Panc1 (cell line): ENCODE measurements at regions not wholly inside any gene's neighbourhood (a gene's known extent, or its start where the extent isn't known, plus 50 kb on each side); places are given as distances from the start of the nearest gene placed in this dataset.

Experiments used
- ATAC-seq: fragments of 200-7000 bp; cut with Tn5 transposase; 2 replicates; pipeline ENCODE4 v1.9.1; 2020; ENCODE audit warnings: mild to moderate bottlenecking, moderate library complexity
- BruUV-seq: library from RNA; stranded (reverse); fragments of 400-500 nt; replicated peaks from 2 replicates; lab custom pipeline; 2021; lab: Mats Ljungman, UMichigan
- CTCF ChIA-PET: fragments of 300-600 bp; sonication (Branson Sonifier 250); formaldehyde crosslinking; loops from one replicate; lab custom pipeline; 2022; ENCODE audit warnings: antibody characterized with exemption; lab: Charles Lee
- POLR2A ChIA-PET: fragments of 300-600 bp; sonication (Branson Sonifier 250); formaldehyde crosslinking; loops from one replicate; lab custom pipeline; 2022; ENCODE audit warnings: antibody characterized with exemption; lab: Charles Lee
- DNase-seq: peaks from one replicate; pipeline ENCODE4 v3.0.0-alpha.2; 2010; ENCODE audit warnings: low read depth, low spot score
- H3K27ac ChIP-seq: 2 replicates; pipeline ENCODE4 v1.5.1; 2011; ENCODE audit warnings: mild to moderate bottlenecking, low read length, inconsistent platforms
- H3K27me3 ChIP-seq: fragments of 200-500 bp; sonication (Bioruptor generic); 2 replicates; pipeline ENCODE4 v1.6.0; 2014; ENCODE audit warnings: low read length, inconsistent platforms; ENCODE audit not compliant: control insufficient read depth, insufficient read depth
- H3K36me3 ChIP-seq: fragments of 200-500 bp; sonication (Bioruptor generic); 2 replicates; pipeline ENCODE4 v1.5.1; 2014; ENCODE audit warnings: inconsistent platforms, mild to moderate bottlenecking, low read length, moderate library complexity; ENCODE audit not compliant: control insufficient read depth, insufficient read depth
- H3K4me1 ChIP-seq: 2 replicates; pipeline ENCODE4 v1.5.1; 2011; ENCODE audit warnings: inconsistent platforms, mild to moderate bottlenecking, low read length, moderate library complexity; ENCODE audit not compliant: control insufficient read depth, insufficient read depth
- H3K4me3 ChIP-seq, 2 experiments: 2 replicates each; pipeline ENCODE4 v1.5.1; 2011 to 2012; ENCODE audit warnings: low read depth in 2 of 2, low read length in 2 of 2, mild to moderate bottlenecking in 2 of 2, inconsistent platforms in 1 of 2, moderate library complexity in 1 of 2
- H3K9me3 ChIP-seq: fragments of 200-500 bp; sonication (Bioruptor generic); 2 replicates; pipeline ENCODE4 v1.5.1; 2014; ENCODE audit warnings: low read depth, mild to moderate bottlenecking, inconsistent platforms, low read length, moderate library complexity; ENCODE audit not compliant: control insufficient read depth, insufficient read depth
- POLR2AphosphoS5 ChIP-seq: IDR thresholded peaks from 2 replicates; pipeline ENCODE4 v1.6.1; 2012; ENCODE audit warnings: mild to moderate bottlenecking, low read depth, low read length, moderate library complexity
- SIN3A ChIP-seq: IDR thresholded peaks from 2 replicates; pipeline ENCODE4 v1.6.1; 2012; ENCODE audit warnings: low read depth, mild to moderate bottlenecking, low read length, moderate library complexity, borderline replicate concordance; ENCODE audit not compliant: insufficient read depth
- TCF7L2 ChIP-seq: IDR thresholded peaks from 2 replicates; pipeline ENCODE4 v1.6.1; 2011; ENCODE audit warnings: mild to moderate bottlenecking, low read depth, low read length, inconsistent platforms
- in situ Hi-C: cut with HindIII; loops from 2 replicates; pipeline ENCODE4 v1.10.0; 2016; ENCODE audit warnings: low sequenced_read_pairs, low pct_unique_long_range_greater_than_20kb
- intact Hi-C: fragments of 100-400 bp; cut with micrococcal nuclease; formaldehyde crosslinking; loops from one replicate; pipeline ENCODE4 v1.10.0; 2022; ENCODE audit not compliant: unreplicated experiment
- TF ChIP-seq, protein P1 (sequence below), 2 experiments: IDR thresholded peaks; 2 replicates each; pipeline ENCODE4 v1.6.1; 2011 to 2012; ENCODE audit warnings: low read depth in 2 of 2, control low read depth in 1 of 2, low read length in 1 of 2, mild to moderate bottlenecking in 1 of 2, moderate library complexity in 1 of 2; ENCODE audit not compliant: insufficient read depth in 1 of 2
- TF ChIP-seq, protein P2 (sequence below): fragments of 450-650 bp; IDR thresholded peaks from 2 replicates; pipeline ENCODE4 v1.5.1; 2017; ENCODE audit warnings: mild to moderate bottlenecking

DNA sequence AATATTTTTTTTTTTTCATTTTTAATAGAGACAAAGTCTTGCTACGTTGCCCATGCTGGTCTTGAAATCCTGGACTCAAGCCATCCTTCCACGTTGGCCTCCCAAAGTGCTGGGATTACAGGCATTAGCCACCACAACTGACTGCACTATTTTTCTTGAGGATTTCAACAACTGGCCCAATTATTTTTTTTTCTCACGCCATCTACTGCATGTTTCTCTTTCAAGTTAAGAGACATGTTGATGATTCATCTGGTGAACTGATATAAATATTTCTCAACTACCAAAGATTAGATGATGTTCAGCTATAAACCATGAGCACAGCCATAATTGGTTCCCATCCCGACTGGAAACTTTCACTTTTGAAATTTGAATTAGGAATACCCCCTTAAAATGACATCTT lies 688.4 kb upstream of the SYT4 start:
- intact Hi-C loops (no loop called here), in situ Hi-C loops (no loop called here)
- POLR2A ChIA-PET, result no interaction called here
- no TSS peak for BruUV-seq
- Histone ChIP-seq H3K9me3 (no peaks in the 10 kb centered on the region), H3K27ac (no peak overlapping the region), H3K27me3 (no peaks in the 10 kb centered on the region), H3K4me1 (no peaks in the 10 kb centered on the region), H3K4me3 (no peak overlapping the region), H3K36me3 (no peaks in the 10 kb centered on the region)
- ATAC-seq (no peak), DNase-seq (no peak)
- CTCF ChIA-PET, result no interaction called here
- TF ChIP-seq, protein P1, sequence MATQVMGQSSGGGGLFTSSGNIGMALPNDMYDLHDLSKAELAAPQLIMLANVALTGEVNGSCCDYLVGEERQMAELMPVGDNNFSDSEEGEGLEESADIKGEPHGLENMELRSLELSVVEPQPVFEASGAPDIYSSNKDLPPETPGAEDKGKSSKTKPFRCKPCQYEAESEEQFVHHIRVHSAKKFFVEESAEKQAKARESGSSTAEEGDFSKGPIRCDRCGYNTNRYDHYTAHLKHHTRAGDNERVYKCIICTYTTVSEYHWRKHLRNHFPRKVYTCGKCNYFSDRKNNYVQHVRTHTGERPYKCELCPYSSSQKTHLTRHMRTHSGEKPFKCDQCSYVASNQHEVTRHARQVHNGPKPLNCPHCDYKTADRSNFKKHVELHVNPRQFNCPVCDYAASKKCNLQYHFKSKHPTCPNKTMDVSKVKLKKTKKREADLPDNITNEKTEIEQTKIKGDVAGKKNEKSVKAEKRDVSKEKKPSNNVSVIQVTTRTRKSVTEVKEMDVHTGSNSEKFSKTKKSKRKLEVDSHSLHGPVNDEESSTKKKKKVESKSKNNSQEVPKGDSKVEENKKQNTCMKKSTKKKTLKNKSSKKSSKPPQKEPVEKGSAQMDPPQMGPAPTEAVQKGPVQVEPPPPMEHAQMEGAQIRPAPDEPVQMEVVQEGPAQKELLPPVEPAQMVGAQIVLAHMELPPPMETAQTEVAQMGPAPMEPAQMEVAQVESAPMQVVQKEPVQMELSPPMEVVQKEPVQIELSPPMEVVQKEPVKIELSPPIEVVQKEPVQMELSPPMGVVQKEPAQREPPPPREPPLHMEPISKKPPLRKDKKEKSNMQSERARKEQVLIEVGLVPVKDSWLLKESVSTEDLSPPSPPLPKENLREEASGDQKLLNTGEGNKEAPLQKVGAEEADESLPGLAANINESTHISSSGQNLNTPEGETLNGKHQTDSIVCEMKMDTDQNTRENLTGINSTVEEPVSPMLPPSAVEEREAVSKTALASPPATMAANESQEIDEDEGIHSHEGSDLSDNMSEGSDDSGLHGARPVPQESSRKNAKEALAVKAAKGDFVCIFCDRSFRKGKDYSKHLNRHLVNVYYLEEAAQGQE (IDR thresholded peaks at IDR 0.05; ENCODE audit: insufficient read depth in 1 of 2, low read depth in 2 of 2, low read length in 1 of 2), result no peak
- no peak for TF ChIP-seq SIN3A

DNA sequence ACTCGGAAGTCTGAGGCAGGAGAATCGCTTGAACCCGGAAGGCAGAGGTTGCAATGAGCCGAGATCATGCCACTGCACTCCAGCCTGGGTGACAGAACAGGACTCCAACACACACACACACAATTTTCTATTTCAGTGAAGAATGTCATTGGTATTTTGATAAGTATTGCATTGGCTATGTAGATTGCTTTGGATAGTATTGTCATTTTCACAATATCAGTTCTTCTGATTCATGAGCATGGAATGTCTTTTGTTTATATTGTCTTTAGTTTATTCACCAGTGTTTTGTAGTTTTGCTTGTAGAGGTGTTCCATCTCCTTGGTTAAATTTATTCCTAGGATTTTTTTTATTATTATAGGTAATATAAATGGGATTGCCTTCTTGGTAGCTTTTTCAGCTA lies 693.4 kb upstream of the SYT4 start:
- intact Hi-C loops (no loop called here), in situ Hi-C loops (no loop called here)
- H3K27me3 ChIP-seq, result no peaks in the 10 kb centered on the region
- ChIA-PET POLR2A (no interaction called here), CTCF (no interaction called here)
- H3K9me3 ChIP-seq, result no peaks in the 10 kb centered on the region
- H3K4me1 ChIP-seq, result no peaks in the 10 kb centered on the region
- DNase-seq (no peak), ATAC-seq (no peak)
- no peak overlapping the region for H3K27ac ChIP-seq
- no peaks in the 10 kb centered on the region for H3K36me3 ChIP-seq
- H3K4me3 ChIP-seq, result no peak overlapping the region
- BruUV-seq, result no TSS peak
- no peak for TF ChIP-seq POLR2AphosphoS5
- TF ChIP-seq, protein P2, sequence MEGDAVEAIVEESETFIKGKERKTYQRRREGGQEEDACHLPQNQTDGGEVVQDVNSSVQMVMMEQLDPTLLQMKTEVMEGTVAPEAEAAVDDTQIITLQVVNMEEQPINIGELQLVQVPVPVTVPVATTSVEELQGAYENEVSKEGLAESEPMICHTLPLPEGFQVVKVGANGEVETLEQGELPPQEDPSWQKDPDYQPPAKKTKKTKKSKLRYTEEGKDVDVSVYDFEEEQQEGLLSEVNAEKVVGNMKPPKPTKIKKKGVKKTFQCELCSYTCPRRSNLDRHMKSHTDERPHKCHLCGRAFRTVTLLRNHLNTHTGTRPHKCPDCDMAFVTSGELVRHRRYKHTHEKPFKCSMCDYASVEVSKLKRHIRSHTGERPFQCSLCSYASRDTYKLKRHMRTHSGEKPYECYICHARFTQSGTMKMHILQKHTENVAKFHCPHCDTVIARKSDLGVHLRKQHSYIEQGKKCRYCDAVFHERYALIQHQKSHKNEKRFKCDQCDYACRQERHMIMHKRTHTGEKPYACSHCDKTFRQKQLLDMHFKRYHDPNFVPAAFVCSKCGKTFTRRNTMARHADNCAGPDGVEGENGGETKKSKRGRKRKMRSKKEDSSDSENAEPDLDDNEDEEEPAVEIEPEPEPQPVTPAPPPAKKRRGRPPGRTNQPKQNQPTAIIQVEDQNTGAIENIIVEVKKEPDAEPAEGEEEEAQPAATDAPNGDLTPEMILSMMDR, result no peak
- TF ChIP-seq, protein P1 (IDR thresholded peaks at IDR 0.05; ENCODE audit: insufficient read depth in 1 of 2, low read depth in 2 of 2, low read length in 1 of 2), result no peak
- TF ChIP-seq SIN3A, result no peak
- TF ChIP-seq TCF7L2, result no peak
